ENCODE measurements at regions not wholly inside any gene's neighbourhood (a gene's known extent, or its start where the extent isn't known, plus 50 kb on each side); places are given as distances from the start of the nearest gene placed in this dataset.

DNA sequence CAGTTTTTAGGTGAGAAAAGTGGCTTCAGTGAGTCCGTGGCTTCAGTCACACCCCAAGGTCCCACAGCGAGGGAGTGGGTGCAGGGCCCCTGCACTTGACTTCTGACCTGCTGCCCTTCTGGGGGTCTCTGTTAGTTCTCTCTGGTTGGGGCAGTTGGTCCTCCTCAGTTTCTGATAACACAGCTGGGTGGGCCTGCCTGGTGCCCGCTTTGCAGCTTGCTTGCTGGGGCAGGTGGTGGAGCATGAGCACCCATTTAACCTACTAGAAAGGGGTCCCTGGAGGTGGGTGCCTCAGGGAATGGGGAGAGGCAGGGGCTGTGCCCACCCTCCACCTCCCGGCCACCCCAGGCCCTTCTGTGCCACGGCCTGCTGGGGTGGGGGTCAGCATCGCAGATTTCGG, 83.2 kb downstream of the ASB1 start:
- TF ChIP-seq POLR2A (IDR thresholded peaks at IDR 0.05; ENCODE audit: low read depth) (no peak), POLR2AphosphoS5 (IDR thresholded peaks at IDR 0.05) (no peak), EP300 (IDR thresholded peaks at IDR 0.05) (no peak)
- TF ChIP-seq, protein P1, sequence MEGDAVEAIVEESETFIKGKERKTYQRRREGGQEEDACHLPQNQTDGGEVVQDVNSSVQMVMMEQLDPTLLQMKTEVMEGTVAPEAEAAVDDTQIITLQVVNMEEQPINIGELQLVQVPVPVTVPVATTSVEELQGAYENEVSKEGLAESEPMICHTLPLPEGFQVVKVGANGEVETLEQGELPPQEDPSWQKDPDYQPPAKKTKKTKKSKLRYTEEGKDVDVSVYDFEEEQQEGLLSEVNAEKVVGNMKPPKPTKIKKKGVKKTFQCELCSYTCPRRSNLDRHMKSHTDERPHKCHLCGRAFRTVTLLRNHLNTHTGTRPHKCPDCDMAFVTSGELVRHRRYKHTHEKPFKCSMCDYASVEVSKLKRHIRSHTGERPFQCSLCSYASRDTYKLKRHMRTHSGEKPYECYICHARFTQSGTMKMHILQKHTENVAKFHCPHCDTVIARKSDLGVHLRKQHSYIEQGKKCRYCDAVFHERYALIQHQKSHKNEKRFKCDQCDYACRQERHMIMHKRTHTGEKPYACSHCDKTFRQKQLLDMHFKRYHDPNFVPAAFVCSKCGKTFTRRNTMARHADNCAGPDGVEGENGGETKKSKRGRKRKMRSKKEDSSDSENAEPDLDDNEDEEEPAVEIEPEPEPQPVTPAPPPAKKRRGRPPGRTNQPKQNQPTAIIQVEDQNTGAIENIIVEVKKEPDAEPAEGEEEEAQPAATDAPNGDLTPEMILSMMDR (IDR thresholded peaks at IDR 0.05) = no peak

DNA sequence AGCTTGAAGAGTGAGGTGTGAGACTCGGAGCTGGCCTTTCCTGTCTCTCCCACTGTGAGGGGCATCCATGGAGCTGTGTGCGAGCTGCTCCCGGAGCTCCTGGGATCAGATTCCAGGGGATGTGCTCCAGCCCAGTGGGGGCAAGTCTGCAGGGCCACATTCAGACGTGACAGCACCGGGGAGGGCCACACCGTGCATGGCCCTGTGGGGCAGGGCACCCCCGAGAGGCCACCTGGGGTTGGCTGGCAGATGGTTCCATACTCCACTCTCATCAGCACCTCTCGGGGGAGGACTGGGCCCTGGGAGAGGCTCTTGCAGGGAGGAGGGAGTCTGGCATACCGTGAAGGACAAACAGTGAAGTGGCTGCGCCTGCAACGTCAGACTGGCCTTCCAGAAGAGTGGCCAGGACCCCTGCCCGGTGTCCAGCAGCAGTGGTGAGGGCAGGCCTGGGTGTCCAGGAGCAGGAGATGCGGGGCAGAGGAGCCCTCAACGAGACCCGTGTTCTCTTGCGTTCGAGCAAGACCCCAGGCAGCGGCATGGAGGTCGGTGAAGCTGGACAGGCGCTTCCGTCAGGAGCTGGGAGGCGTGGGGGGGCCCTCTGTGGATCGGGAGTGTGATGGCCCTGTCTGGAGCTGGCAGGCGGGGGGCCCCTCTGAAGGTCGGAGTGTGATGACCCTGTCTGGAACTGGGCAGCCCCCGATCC, 84.3 kb downstream of the ASB1 start:
- DNase-seq (ENCODE audit: extremely low spot score) = no peak

More for the DNA sequence above, 83.2 kb downstream of the ASB1 start:
- no peak overlapping the region for H3K4me3 ChIP-seq
- peaks cover 0 to 5% (median 0%) of the 10 kb centered on the region in 4 donors for H3K4me1 ChIP-seq
- WGBS = 97% methylated on average over 4 of the region's 7 CpGs
- no peak overlapping the region for H3K27ac ChIP-seq (replicated peaks in 1 of 4)
- H3K36me3 ChIP-seq = no peaks in the 10 kb centered on the region
- no peaks in the 10 kb centered on the region for H3K27me3 ChIP-seq
- intact Hi-C loops (cut with DNase I) = no loop called here
- no peak for DNase-seq (ENCODE audit: extremely low spot score)
- no peaks in the 10 kb centered on the region for H3K9me3 ChIP-seq

DNA sequence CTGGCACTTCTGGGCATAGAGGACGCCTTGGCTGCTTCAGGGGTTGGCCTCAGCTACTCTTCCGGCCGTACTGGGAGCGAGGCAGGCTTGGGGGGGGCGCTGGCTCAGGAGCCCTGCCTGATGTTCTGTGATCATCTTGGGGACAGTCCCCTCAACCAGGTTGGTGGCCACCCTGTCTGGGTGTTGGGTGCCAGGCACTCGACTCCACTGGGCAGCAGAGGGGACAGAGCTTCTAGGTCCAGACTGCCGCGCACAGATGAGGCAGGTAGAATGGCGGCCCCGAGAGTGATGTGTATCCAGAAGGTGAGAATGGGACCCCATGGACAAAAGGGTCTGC, 84.9 kb downstream of the ASB1 start:
- no peak for DNase-seq (ENCODE audit: extremely low spot score)
- TF ChIP-seq, protein P1 (IDR thresholded peaks at IDR 0.05) = no peak
- TF ChIP-seq POLR2AphosphoS5 (IDR thresholded peaks at IDR 0.05) (no peak), EP300 (IDR thresholded peaks at IDR 0.05) (no peak), POLR2A (IDR thresholded peaks at IDR 0.05; ENCODE audit: low read depth) (no peak)
- WGBS = 98% methylated on average over 5 of the region's 10 CpGs
- intact Hi-C loops (cut with DNase I) = no loop called here
- no peaks in the 10 kb centered on the region for H3K36me3 ChIP-seq
- peaks cover 0 to 8% (median 4%) of the 10 kb centered on the region in 4 donors for H3K9me3 ChIP-seq
- no peak overlapping the region for H3K27ac ChIP-seq (replicated peaks in 1 of 4)
- peaks cover 0 to 5% (median 0%) of the 10 kb centered on the region in 4 donors for H3K4me1 ChIP-seq
- no peak overlapping the region for H3K4me3 ChIP-seq
- no peaks in the 10 kb centered on the region for H3K27me3 ChIP-seq

More for the DNA sequence above, 84.3 kb downstream of the ASB1 start:
- no peak overlapping the region for H3K4me3 ChIP-seq
- 91% methylated on average over 10 of the region's 26 CpGs for WGBS
- H3K27me3 ChIP-seq = no peaks in the 10 kb centered on the region
- intact Hi-C loops (cut with DNase I) = no loop called here
- H3K9me3 ChIP-seq = peaks cover 0 to 3% (median under 1%) of the 10 kb centered on the region in 4 donors
- H3K4me1 ChIP-seq = peaks cover 0 to 5% (median 0%) of the 10 kb centered on the region in 4 donors
- TF ChIP-seq POLR2A (IDR thresholded peaks at IDR 0.05; ENCODE audit: low read depth) (no peak), EP300 (IDR thresholded peaks at IDR 0.05) (no peak), POLR2AphosphoS5 (IDR thresholded peaks at IDR 0.05) (no peak)
- TF ChIP-seq, protein P1 (IDR thresholded peaks at IDR 0.05) = no peak
- no peak overlapping the region for H3K27ac ChIP-seq (replicated peaks in 1 of 4)
- no peaks in the 10 kb centered on the region for H3K36me3 ChIP-seq

DNA sequence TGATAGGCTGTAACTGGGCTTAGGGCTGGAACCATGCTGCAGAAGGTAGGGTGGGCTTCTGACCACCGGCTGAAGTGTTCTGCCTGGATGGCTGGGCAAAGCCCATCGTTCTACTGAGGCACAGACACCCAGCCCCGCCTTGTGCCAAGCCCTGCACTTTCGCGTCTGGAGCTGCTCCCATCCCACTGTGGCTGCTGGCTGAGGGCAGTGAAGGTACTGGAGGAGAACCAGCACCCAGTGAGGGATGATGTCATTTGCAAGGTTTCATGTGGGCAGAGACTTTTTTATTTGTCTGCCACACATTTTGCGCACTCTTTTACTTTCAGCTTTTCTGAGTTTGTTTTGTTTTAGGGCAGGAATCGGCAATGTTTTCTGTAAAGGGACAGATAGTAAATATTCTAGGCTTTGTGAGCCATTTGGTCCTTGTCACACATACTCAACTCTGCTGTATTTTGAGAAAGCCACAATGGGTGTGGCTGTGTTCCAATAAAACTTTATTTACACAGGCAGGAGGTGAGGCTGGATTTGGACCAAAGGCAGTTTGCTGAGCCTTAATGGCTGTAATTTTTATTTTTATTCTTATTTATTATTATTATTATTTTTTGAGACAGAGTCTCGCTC, 85.6 kb downstream of the ASB1 start:
- WGBS = 93% methylated on average over 8 of the region's 8 CpGs
- Histone ChIP-seq H3K27me3 (no peaks in the 10 kb centered on the region), H3K27ac (replicated peaks in 1 of 4) (no peak overlapping the region), H3K36me3 (no peaks in the 10 kb centered on the region), H3K4me3 (no peak overlapping the region), H3K9me3 (peaks cover 0 to 16% (median 12%) of the 10 kb centered on the region in 4 donors), H3K4me1 (peaks cover 0 to 5% (median 0%) of the 10 kb centered on the region in 4 donors)
- DNase-seq (ENCODE audit: extremely low spot score) = no peak
- intact Hi-C loops (cut with DNase I) = no loop called here
- no peak for TF ChIP-seq POLR2A (IDR thresholded peaks at IDR 0.05; ENCODE audit: low read depth)
- TF ChIP-seq EP300 (IDR thresholded peaks at IDR 0.05) = no peak
- TF ChIP-seq, protein P1 (IDR thresholded peaks at IDR 0.05) = no peak
- TF ChIP-seq POLR2AphosphoS5 (IDR thresholded peaks at IDR 0.05) = no peak

Measured in esophagus muscularis mucosa (tissue), 4 donors.